Left kidney (tissue), 1 donor: ENCODE measurements at regions not wholly inside any gene's neighbourhood (a gene's known extent, or its start where the extent isn't known, plus 50 kb on each side); places are given as distances from the start of the nearest gene placed in this dataset.

ENCODE experiments used
- DNase-seq: peaks from one replicate; pipeline ENCODE4 v3.0.0-alpha.2; 2013

GRCh38 chr14:34039428-34040047 lies 88.7 kb upstream of the EGLN3 start:
- no peak for DNase-seq

- no peak for DNase-seq
Observed at GRCh38 chr14:34038358-34039057, 87.6 kb upstream of the EGLN3 start.

- DNase-seq, result no peak
Observed at GRCh38 chr14:34036319-34036766, 85.5 kb upstream of the EGLN3 start.

- DNase-seq, result no peak
Observed at GRCh38 chr14:34035934-34036250, 85.0 kb upstream of the EGLN3 start.

GRCh38 chr14:34035177-34035933 lies 84.5 kb upstream of the EGLN3 start:
- no peak for DNase-seq

GRCh38 chr14:34034447-34035176 lies 83.7 kb upstream of the EGLN3 start:
- no peak for DNase-seq

- DNase-seq, result no peak
Observed at GRCh38 chr14:34032720-34033119, 81.8 kb upstream of the EGLN3 start.

GRCh38 chr14:34030864-34031263 lies 80.0 kb upstream of the EGLN3 start:
- peak; percentile 61 for DNase-seq

GRCh38 chr14:34029921-34030334 lies 79.1 kb upstream of the EGLN3 start:
- DNase-seq, result no peak

- DNase-seq, result no peak
Observed at GRCh38 chr14:34027990-34028495, 77.2 kb upstream of the EGLN3 start.

GRCh38 chr14:34027130-34027989 lies 76.5 kb upstream of the EGLN3 start:
- DNase-seq, result no peak

- no peak for DNase-seq
Observed at GRCh38 chr14:34025325-34026017, 74.6 kb upstream of the EGLN3 start.

- no peak for DNase-seq
Observed at GRCh38 chr14:34024768-34025144, 73.9 kb upstream of the EGLN3 start.

GRCh38 chr14:34023824-34024767 lies 73.2 kb upstream of the EGLN3 start:
- no peak for DNase-seq

GRCh38 chr14:34021096-34021495 lies 70.2 kb upstream of the EGLN3 start:
- no peak for DNase-seq

- no peak for DNase-seq
Observed at GRCh38 chr14:34020014-34020413, 69.1 kb upstream of the EGLN3 start.

- DNase-seq, result no peak
Observed at GRCh38 chr14:34018564-34019244, 67.8 kb upstream of the EGLN3 start.

- no peak for DNase-seq
Observed at GRCh38 chr14:34018125-34018524, 67.3 kb upstream of the EGLN3 start.

GRCh38 chr14:34015383-34015782 lies 64.5 kb upstream of the EGLN3 start:
- DNase-seq, result no peak
